BLaER1 treated with 17β-estradiol and CSF1 and Interleukin-3, amounts not matched to agents 10 nM and 100 nM (cell line): ENCODE measurements at regions not wholly inside any gene's neighbourhood (a gene's known extent, or its start where the extent isn't known, plus 50 kb on each side); places are given as distances from the start of the nearest gene placed in this dataset.

ENCODE experiments used
- H3K27ac ChIP-seq, 11 experiments: shearing (Covaris generic); formaldehyde crosslinking; 2 replicates each; pipeline ENCODE4 v1.8.1; 2022
- H3K27me3 ChIP-seq, 11 experiments: shearing (Covaris generic); formaldehyde crosslinking; 2 replicates each; pipeline ENCODE4 v1.8.1; 2022
- H3K36me3 ChIP-seq, 11 experiments: shearing (Covaris generic); formaldehyde crosslinking; 2 replicates each; pipeline ENCODE4 v1.8.1; 2022
- H3K4me1 ChIP-seq, 10 experiments: shearing (Covaris generic); formaldehyde crosslinking; 2 replicates each; pipeline ENCODE4 v1.8.1; 2022
- H3K4me2 ChIP-seq, 11 experiments: shearing (Covaris generic); formaldehyde crosslinking; 2 replicates each; pipeline ENCODE4 v1.8.1; 2022
- H3K4me3 ChIP-seq, 10 experiments: shearing (Covaris generic); formaldehyde crosslinking; 2 replicates each; pipeline ENCODE4 v1.8.1; 2022
- H3K9ac ChIP-seq, 11 experiments: shearing (Covaris generic); formaldehyde crosslinking; 2 replicates each; pipeline ENCODE4 v1.8.1; 2022
- H3K9me3 ChIP-seq, 11 experiments: shearing (Covaris generic); formaldehyde crosslinking; replicated peaks in 1 of 11; 2 replicates each; pipeline ENCODE4 v1.8.1; 2022
- H4K20me1 ChIP-seq, 11 experiments: shearing (Covaris generic); formaldehyde crosslinking; 2 replicates each; pipeline ENCODE4 v1.8.1; 2022
- Cebpa-rat ChIP-seq, 11 experiments: shearing (Covaris generic); IDR thresholded peaks; 2 replicates each; pipeline ENCODE4 v1.8.1; 2022

DNA sequence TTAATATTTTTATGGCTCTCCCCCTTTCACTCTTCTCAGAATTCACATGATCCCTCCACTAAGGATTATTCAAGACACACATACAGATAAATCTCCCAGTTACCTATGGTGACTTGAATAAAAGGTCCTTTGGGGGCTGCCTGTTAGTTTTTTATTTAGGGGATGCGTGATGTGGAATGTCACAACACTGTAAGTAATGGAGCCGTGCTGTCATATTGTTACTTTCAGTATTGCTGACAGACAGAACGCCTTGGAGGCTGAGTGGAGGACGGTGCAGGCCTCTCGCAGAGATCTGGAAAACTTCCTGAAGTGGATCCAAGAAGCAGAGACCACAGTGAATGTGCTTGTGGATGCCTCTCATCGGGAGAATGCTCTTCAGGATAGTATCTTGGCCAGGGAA is 291.7 kb downstream of the UTRN start:
- Histone ChIP-seq H3K9ac (no peak overlapping the region), H3K4me1 (peaks cover under 1 to 20% (median 13%) of the 10 kb centered on the region in 10 experiments; a peak in 19 of 20 replicates), H3K27ac (no peak overlapping the region), H3K4me2 (no peak overlapping the region), H4K20me1 (peaks cover 0 to 22% (median 9%) of the 10 kb centered on the region in 11 experiments; a peak in 17 of 22 replicates), H3K36me3 (peaks cover 37 to 94% (median 63%) of the 10 kb centered on the region in 11 experiments), H3K9me3 (peaks cover 0 to 3% (median 0%) of the 10 kb centered on the region in 11 experiments; a peak in 2 of 22 replicates), H3K4me3 (no peak overlapping the region), H3K27me3 (no peaks in the 10 kb centered on the region)
- TF ChIP-seq Cebpa-rat (IDR thresholded peaks at IDR 0.05): no peak

DNA sequence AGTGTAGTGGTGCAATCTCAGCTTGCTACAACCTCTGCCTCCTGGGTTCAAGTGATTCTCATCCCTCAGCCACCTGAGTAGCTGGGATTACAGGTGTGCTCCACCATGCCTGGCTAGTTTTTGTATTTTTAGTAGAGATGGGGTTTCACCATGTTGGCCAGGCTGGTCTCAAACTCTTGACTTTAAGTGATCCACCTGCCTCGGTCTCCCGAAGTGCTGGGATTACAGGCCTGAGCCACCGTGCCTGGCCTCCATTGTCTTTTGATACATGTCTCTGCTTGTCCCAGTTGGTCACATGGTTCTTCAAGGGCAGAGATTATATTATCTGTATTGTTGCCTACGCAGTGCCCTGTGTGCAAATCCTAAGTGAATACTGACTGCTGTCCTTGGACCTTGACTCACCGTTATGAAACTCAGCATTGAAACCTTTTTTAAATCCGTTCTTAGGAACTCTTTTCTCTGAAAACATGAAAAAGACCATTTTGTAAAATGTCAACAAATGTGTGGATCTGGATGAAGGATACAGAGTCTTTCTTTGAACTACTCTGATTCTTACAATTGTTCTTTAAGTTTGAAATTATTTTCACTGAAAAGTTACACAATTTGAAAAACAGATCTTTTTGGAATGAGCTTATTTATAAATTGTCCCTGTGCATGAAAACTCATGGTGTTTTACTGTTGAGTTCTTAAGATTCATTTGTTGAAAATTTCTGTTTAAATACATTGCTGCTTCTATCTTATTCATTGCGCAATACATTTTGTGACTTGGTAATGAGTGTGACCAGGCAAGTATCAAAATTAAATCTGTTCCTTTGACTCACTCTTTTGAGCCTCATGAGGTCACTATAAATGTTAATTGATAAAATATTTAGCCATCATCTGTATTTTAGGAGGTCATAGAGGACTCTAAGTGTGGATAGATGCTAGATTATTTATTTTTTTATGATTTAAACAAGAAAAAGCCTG is 293.5 kb downstream of the UTRN start:
- H3K27me3 ChIP-seq: no peaks in the 10 kb centered on the region
- peak in 4 of 11 experiments; percentile 79 to 96 (median 88); a peak in 8 of 22 replicates for TF ChIP-seq Cebpa-rat (IDR thresholded peaks at IDR 0.05)
- H3K9ac ChIP-seq: no peak overlapping the region
- no peak overlapping the region for H3K27ac ChIP-seq
- peaks cover 34 to 79% (median 55%) of the 10 kb centered on the region in 11 experiments for H3K36me3 ChIP-seq
- H3K4me3 ChIP-seq: no peak overlapping the region
- peak overlapping the region in 3 of 11 experiments; percentile 7 to 23 (median 12); a peak in 2 of 22 replicates for H3K4me2 ChIP-seq
- peaks cover 17 to 38% (median 31%) of the 10 kb centered on the region in 10 experiments for H3K4me1 ChIP-seq
- peaks cover 14 to 40% (median 23%) of the 10 kb centered on the region in 11 experiments; a peak in 19 of 22 replicates for H4K20me1 ChIP-seq
- no peaks in the 10 kb centered on the region for H3K9me3 ChIP-seq

GRCh38 chr6:144580039-144580438 is 294.9 kb downstream of the UTRN start:
- Histone ChIP-seq H4K20me1 (peaks cover 14 to 50% (median 24%) of the 10 kb centered on the region in 11 experiments; a peak in 19 of 22 replicates), H3K4me3 (no peak overlapping the region), H3K36me3 (peaks cover 34 to 65% (median 42%) of the 10 kb centered on the region in 11 experiments), H3K4me1 (peaks cover 21 to 48% (median 39%) of the 10 kb centered on the region in 10 experiments), H3K9ac (no peak overlapping the region), H3K4me2 (no peak overlapping the region), H3K27me3 (no peaks in the 10 kb centered on the region), H3K9me3 (no peaks in the 10 kb centered on the region), H3K27ac (no peak overlapping the region)
- TF ChIP-seq Cebpa-rat (IDR thresholded peaks at IDR 0.05): no peak

DNA sequence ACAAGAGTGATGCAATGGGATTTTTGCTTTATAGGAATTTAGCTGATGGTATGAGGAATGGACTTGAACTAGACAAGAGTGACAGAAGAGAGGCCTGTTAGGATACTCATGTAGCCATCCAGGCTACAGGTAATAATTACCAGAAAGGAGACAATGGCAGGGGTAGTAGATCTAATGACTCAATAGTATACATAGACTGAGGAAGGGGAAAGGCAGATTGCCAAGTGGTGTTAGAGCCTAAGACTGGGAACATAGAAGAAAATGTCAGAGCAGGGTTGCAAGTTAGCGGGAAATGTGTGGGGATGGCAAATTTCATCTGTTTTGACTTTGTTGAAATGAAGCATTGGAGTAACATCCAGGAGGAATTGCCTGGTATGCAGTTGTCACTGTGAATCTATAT is 295.6 kb downstream of the UTRN start:
- Histone ChIP-seq H4K20me1 (peaks cover 14 to 50% (median 24%) of the 10 kb centered on the region in 11 experiments; a peak in 19 of 22 replicates), H3K27ac (no peak overlapping the region), H3K4me1 (peaks cover 26 to 53% (median 41%) of the 10 kb centered on the region in 10 experiments), H3K4me2 (no peak overlapping the region; a peak in 1 of 22 replicates), H3K4me3 (no peak overlapping the region), H3K9me3 (no peaks in the 10 kb centered on the region), H3K36me3 (peaks cover 32 to 58% (median 40%) of the 10 kb centered on the region in 11 experiments), H3K9ac (no peak overlapping the region), H3K27me3 (no peaks in the 10 kb centered on the region)
- no peak for TF ChIP-seq Cebpa-rat (IDR thresholded peaks at IDR 0.05)

DNA sequence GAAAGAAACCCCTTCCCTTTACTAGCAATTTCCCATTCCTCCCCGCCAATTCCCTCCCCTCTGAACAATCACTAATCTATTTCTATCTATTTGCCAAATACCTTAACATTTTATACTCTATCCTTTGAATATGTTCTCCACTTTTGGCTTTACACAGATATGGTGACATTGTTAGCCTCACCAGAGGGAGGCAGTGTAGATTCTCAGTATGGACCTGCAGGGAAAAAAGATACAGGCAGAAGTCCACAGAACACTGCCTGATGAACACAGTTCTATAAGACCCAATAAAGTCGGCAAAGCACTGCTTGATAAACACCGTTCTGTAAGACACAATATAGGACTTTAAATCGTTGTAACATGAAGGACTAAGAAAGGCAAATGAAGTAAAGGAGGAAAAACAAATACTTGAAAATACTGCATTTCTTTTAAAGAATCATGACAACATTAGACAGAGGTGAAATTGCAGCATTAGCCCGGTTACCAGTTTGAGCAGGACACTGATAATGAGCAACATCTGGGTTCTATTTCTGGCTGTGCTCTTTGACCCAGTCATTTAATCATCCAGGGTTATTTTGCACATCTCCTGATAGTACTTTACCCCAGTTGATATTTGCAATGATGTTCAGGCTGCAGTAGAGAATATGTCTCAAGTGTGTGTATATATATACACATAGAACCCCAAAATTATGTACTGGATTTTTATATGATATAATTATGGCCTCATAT is 296.8 kb downstream of the UTRN start:
- H3K9ac ChIP-seq: peak overlapping the region in 2 of 11 experiments; percentile 70 to 72; a peak in 2 of 22 replicates
- peak overlapping the region in 4 of 10 experiments; percentile 35 to 56 (median 46); a peak in 5 of 20 replicates for H3K4me3 ChIP-seq
- TF ChIP-seq Cebpa-rat (IDR thresholded peaks at IDR 0.05): no peak

GRCh38 chr6:144582939-144583613 is 297.9 kb downstream of the UTRN start:
- peaks cover 18 to 50% (median 34%) of the 10 kb centered on the region in 11 experiments for H3K36me3 ChIP-seq
- H3K27me3 ChIP-seq: no peaks in the 10 kb centered on the region
- H3K9me3 ChIP-seq: no peaks in the 10 kb centered on the region
- H3K4me3 ChIP-seq: peak overlapping the region; percentile 18 to 60 (median 44); a peak in 19 of 20 replicates
- peak overlapping the region in 9 of 11 experiments; percentile 36 to 65 (median 60); a peak in 17 of 22 replicates for H3K27ac ChIP-seq
- peaks cover 36 to 73% (median 54%) of the 10 kb centered on the region in 10 experiments for H3K4me1 ChIP-seq
- peaks cover 14 to 54% (median 24%) of the 10 kb centered on the region in 11 experiments; a peak in 19 of 22 replicates for H4K20me1 ChIP-seq
- H3K4me2 ChIP-seq: peak overlapping the region; percentile 74 to 91 (median 80)
- H3K9ac ChIP-seq: peak overlapping the region; percentile 18 to 72 (median 43); a peak in 20 of 22 replicates
- peak in 2 of 11 experiments; percentile 55 to 70; a peak in 3 of 22 replicates for TF ChIP-seq Cebpa-rat (IDR thresholded peaks at IDR 0.05)

More for the DNA sequence above, 296.8 kb downstream of the UTRN start:
- Histone ChIP-seq H3K4me1 (peaks cover 36 to 65% (median 49%) of the 10 kb centered on the region in 10 experiments), H3K27me3 (no peaks in the 10 kb centered on the region), H3K27ac (peak overlapping the region in 3 of 11 experiments; percentile 60 to 65 (median 62); a peak in 6 of 22 replicates), H3K36me3 (peaks cover 25 to 50% (median 34%) of the 10 kb centered on the region in 11 experiments), H4K20me1 (peaks cover 14 to 50% (median 24%) of the 10 kb centered on the region in 11 experiments; a peak in 19 of 22 replicates), H3K4me2 (peak overlapping the region; percentile 74 to 91 (median 80); a peak in 21 of 22 replicates), H3K9me3 (no peaks in the 10 kb centered on the region)

DNA sequence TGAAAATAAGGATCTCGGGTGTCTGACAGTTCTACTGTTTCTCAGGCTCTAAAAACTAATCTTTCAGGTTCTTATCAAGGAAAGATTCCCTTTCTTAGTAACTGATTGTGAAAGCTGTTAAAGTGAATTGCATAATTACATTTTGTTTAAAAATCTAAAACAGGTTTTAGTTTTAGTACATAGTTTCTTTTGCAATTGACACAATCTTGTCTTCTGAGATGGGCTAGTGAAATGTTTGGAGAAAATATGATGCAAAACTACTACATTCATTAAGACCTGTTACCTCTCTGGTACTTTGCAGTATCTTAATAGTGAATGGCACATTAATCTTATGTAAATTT is 298.4 kb downstream of the UTRN start:
- Histone ChIP-seq H3K27me3 (no peaks in the 10 kb centered on the region), H3K36me3 (peaks cover 12 to 50% (median 29%) of the 10 kb centered on the region in 11 experiments; a peak in 21 of 22 replicates), H3K4me3 (peak overlapping the region; percentile 18 to 60 (median 44); a peak in 16 of 20 replicates), H3K9me3 (no peaks in the 10 kb centered on the region), H3K9ac (peak overlapping the region in 10 of 11 experiments; percentile 18 to 72 (median 41); a peak in 15 of 22 replicates), H4K20me1 (peaks cover 14 to 55% (median 24%) of the 10 kb centered on the region in 11 experiments; a peak in 19 of 22 replicates), H3K27ac (peak overlapping the region in 9 of 11 experiments; percentile 36 to 65 (median 60); a peak in 16 of 22 replicates), H3K4me2 (peak overlapping the region; percentile 74 to 91 (median 80)), H3K4me1 (peaks cover 32 to 75% (median 55%) of the 10 kb centered on the region in 10 experiments)
- TF ChIP-seq Cebpa-rat (IDR thresholded peaks at IDR 0.05): no peak; a peak in 1 of 22 replicates
